T47D (cell line): ENCODE measurements at regions not wholly inside any gene's neighbourhood (a gene's known extent, or its start where the extent isn't known, plus 50 kb on each side); places are given as distances from the start of the nearest gene placed in this dataset.

ENCODE experiments used
- DNase-seq, 2 experiments: peaks; one replicate each; pipeline versions ENCODE4 v3.0.0 to v3.0.0-alpha.2; 2011 to 2012; ENCODE audit warnings: low read depth in 1 of 2, low spot score in 1 of 2
- JUND ChIP-seq: IDR thresholded peaks from 2 replicates; pipeline ENCODE4 v1.6.1; 2012; ENCODE audit warnings: low read depth
- in situ Hi-C: cut with HindIII; loops from 2 replicates; pipeline ENCODE4 v1.10.0; 2016; ENCODE audit warnings: low sequenced_read_pairs, low pct_unique_long_range_greater_than_20kb

DNA sequence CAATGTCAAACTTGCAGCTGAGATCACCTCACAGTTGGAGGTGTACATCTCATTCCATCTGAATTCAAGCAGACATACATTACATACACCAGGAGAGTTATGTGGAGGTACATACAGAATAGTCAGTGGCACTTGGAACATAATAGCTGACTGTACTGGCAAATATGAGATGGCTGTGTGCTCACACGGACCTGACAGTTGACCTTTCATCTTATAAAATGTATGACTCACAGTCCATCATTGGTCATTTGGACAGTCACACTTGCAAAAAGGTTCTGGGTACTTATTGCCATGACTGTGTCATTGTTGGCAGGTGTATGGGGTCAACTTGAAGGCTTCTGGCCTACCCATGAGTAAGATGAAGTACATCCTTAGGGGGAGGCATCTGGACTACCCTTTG, 88.6 kb upstream of the WDR1 start:
- in situ Hi-C loops = no loop called here
- no peak for TF ChIP-seq JUND
- no peak for DNase-seq

GRCh38 chr4:10204401-10205058, 87.9 kb upstream of the WDR1 start:
- no peak for TF ChIP-seq JUND
- DNase-seq = no peak
- in situ Hi-C loops = no loop called here

GRCh38 chr4:10203851-10204250, 87.3 kb upstream of the WDR1 start:
- in situ Hi-C loops = no loop called here
- DNase-seq = no peak
- TF ChIP-seq JUND = no peak

GRCh38 chr4:10201381-10202223, 85.0 kb upstream of the WDR1 start:
- in situ Hi-C loops = no loop called here
- DNase-seq = no peak

DNA sequence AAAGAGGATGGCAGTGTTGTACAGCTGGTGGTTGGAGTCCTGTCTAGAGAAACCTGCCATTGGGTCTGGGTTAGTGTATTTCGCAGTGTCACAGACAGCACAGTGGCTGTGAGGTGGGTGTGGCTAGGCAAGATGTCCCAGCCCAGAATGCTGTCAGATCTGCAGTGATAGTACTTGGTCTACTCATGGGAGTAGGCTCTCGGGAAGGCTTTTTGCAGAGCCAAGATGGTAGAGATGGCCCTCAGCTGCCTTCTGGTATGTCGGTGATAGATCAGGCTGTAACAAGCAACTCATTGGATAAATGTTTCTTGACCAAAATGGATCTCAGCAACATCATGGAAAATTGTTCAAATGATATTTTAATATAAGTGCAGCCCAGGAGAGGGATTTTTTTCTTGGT, 84.3 kb upstream of the WDR1 start:
- in situ Hi-C loops = no loop called here
- DNase-seq = no peak
- TF ChIP-seq JUND = no peak

More at GRCh38 chr4:10201381-10202223, 85.0 kb upstream of the WDR1 start:
- no peak for TF ChIP-seq JUND

DNA sequence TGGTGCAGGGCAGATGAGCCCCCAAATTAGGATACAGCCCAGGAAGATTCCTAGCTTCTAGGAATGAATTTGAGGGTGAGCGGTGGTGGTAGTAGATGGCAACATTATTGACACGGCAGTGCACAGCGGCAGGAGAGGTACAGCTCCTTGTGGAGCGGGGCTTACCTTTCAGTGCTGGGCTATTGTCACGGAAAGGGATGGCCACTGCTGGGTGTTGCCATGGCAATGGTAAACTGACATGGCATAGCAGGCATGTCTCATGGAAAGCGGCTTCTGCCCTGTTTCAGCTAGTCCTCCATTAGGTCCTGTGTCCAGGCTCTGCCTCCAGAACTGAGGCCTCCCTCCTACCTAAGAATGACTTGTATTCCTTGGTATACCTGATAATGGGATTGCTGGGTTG, 81.8 kb upstream of the WDR1 start:
- in situ Hi-C loops = no loop called here
- DNase-seq = no peak

DNA sequence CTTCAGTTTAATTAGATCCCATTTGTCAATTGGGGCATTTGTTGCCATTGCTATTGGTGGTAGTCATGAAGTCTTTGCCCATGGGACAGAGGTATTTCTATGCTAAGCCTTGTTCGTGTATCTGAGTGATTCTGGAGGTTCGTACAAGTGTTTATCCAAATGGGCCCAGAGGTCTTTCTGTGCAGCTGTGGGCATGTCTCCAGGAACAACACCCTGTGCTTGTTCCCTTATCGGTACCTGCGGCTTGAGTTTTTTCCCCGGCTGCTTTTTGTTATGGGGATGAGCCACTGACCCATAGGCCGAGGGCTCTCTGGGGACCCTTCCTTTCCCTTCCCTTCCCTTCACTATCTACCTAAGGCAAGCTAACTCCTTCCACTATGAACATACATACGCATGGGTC, 81.4 kb upstream of the WDR1 start:
- in situ Hi-C loops = no loop called here
- DNase-seq = no peak
- no peak for TF ChIP-seq JUND

More for the DNA sequence above, 81.8 kb upstream of the WDR1 start:
- no peak for TF ChIP-seq JUND

DNA sequence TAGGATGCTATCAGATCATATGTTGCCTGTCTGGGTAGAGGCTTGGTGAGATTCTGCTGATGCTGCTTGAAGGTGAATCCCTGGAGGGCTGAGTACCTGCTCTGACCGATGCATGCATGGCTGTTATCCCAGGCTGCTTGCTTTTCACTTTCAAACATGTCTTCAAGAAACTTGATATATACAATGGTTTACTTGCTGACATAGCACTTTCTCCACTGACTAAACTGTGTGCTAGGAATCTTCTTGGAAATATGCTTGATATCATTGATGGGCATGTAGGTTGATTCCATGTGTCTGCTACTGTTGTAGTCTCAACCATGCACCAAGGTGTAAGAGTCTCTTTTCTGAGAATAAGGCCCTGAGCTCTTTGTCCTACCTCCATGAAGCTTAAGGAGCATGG, 79.6 kb upstream of the WDR1 start:
- DNase-seq = no peak
- in situ Hi-C loops = no loop called here
- no peak for TF ChIP-seq JUND

DNA sequence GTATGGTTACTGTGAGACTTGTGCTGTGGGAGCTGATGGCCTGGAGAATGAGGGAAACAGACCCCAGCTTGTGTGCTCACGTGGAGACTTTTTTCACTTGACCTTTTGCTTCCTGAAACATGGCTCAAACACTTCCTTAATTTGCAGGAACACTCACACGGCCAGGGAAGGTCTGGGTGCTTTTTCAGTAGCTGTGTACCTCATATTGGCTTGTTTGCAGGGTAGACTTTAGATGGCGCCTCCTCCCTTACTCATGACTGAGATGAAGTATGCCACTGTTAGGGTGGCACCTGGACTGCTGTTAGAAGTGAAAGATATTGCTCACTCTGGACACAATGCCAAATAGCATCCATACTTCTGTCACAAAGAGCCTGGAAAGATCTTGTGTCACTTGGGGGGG, 75.7 kb upstream of the WDR1 start:
- DNase-seq = no peak
- in situ Hi-C loops = no loop called here
- no peak for TF ChIP-seq JUND

- DNase-seq = no peak
- TF ChIP-seq JUND = no peak
- in situ Hi-C loops = no loop called here
Measured at GRCh38 chr4:10188400-10189004, 71.9 kb upstream of the WDR1 start.

GRCh38 chr4:10186228-10187214, 69.9 kb upstream of the WDR1 start:
- no peak for TF ChIP-seq JUND
- in situ Hi-C loops = no loop called here
- no peak for DNase-seq
